NCI-H82 (cell line): ENCODE measurements at regions not wholly inside any gene's neighbourhood (a gene's known extent, or its start where the extent isn't known, plus 50 kb on each side); places are given as distances from the start of the nearest gene placed in this dataset.

Experiments
- DNase-seq: peaks from one replicate; lab custom pipeline; 2025; lab: John Stamatoyannopoulos, UW

- no peak for DNase-seq
Measured at GRCh38 chr14:100467046-100467750, 120.0 kb downstream of the BEGAIN start.

- DNase-seq: no peak
Measured at GRCh38 chr14:100467939-100468338, 119.3 kb downstream of the BEGAIN start.

- no peak for DNase-seq
Measured at GRCh38 chr14:100468557-100468956, 118.7 kb downstream of the BEGAIN start.

- DNase-seq: no peak
Measured at GRCh38 chr14:100469632-100470522, 117.3 kb downstream of the BEGAIN start.

GRCh38 chr14:100470523-100470897 lies 116.7 kb downstream of the BEGAIN start:
- peak; percentile 13 for DNase-seq

- no peak for DNase-seq
Measured at GRCh38 chr14:100471441-100472093, 115.7 kb downstream of the BEGAIN start.

GRCh38 chr14:100472094-100472455 lies 115.1 kb downstream of the BEGAIN start:
- DNase-seq: no peak

GRCh38 chr14:100472491-100472890 lies 114.7 kb downstream of the BEGAIN start:
- no peak for DNase-seq

GRCh38 chr14:100473249-100473648 lies 114.0 kb downstream of the BEGAIN start:
- no peak for DNase-seq

GRCh38 chr14:100474196-100474595 lies 113.0 kb downstream of the BEGAIN start:
- DNase-seq: no peak

GRCh38 chr14:100475268-100475667 lies 111.9 kb downstream of the BEGAIN start:
- no peak for DNase-seq

GRCh38 chr14:100476012-100476822 lies 111.0 kb downstream of the BEGAIN start:
- no peak for DNase-seq

- DNase-seq: no peak
Measured at GRCh38 chr14:100484531-100485267, 102.5 kb downstream of the BEGAIN start.

- DNase-seq: peak; percentile 64
Measured at GRCh38 chr14:100486025-100486828, 101.0 kb downstream of the BEGAIN start.
